Lower leg skin (tissue), 3 donors: ENCODE measurements at regions not wholly inside any gene's neighbourhood (a gene's known extent, or its start where the extent isn't known, plus 50 kb on each side); places are given as distances from the start of the nearest gene placed in this dataset.

ENCODE experiments used
- POLR2A ChIP-seq, 2 donors: fragments of 450-650 bp; IDR thresholded peaks; one replicate each; pipeline ENCODE4 v1.6.1; 2016 to 2017; ENCODE audit warnings: antibody characterized with exemption in 2 of 2, mild to moderate bottlenecking in 1 of 2, moderate library complexity in 1 of 2
- TF ChIP-seq, protein P1 (sequence below), 3 donors: fragments of 450-650 bp; IDR thresholded peaks; one replicate each; pipeline ENCODE4 v1.5.1; 2016; ENCODE audit warnings: antibody characterized with exemption in 3 of 3, mild to moderate bottlenecking in 3 of 3, moderate library complexity in 2 of 3

DNA sequence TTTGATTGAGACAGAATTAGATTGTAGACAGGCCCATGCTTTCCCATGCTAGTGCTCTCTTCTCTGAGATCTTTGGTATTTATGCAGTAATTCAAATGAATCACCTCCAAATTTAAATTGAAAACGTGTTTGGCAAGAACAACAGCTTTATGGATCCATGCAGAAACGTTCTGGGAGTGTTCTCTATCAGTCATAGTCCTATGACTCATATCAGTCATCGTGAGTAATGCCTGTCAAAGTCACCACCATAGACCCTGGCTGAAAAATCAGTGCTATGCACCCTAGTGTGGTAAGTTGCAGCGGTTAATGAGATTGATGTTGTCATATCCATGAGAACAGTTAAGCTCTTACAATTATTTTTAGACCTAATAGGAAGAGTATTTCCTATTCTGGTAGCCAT, 90.1 kb upstream of the FOXG1 start:
- no peak for TF ChIP-seq POLR2A (IDR thresholded peaks at IDR 0.05)
- TF ChIP-seq, protein P1, sequence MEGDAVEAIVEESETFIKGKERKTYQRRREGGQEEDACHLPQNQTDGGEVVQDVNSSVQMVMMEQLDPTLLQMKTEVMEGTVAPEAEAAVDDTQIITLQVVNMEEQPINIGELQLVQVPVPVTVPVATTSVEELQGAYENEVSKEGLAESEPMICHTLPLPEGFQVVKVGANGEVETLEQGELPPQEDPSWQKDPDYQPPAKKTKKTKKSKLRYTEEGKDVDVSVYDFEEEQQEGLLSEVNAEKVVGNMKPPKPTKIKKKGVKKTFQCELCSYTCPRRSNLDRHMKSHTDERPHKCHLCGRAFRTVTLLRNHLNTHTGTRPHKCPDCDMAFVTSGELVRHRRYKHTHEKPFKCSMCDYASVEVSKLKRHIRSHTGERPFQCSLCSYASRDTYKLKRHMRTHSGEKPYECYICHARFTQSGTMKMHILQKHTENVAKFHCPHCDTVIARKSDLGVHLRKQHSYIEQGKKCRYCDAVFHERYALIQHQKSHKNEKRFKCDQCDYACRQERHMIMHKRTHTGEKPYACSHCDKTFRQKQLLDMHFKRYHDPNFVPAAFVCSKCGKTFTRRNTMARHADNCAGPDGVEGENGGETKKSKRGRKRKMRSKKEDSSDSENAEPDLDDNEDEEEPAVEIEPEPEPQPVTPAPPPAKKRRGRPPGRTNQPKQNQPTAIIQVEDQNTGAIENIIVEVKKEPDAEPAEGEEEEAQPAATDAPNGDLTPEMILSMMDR (IDR thresholded peaks at IDR 0.05) = no peak
